Urothelium cell line (cell line): ENCODE measurements at regions not wholly inside any gene's neighbourhood (a gene's known extent, or its start where the extent isn't known, plus 50 kb on each side); places are given as distances from the start of the nearest gene placed in this dataset.
"Not testable (repeated sequence)": the region's sequence is repeated elsewhere in the genome, so short reads cannot be mapped to it uniquely, and the experiment has no call there.

Source experiments
- DNase-seq: peaks from one replicate; pipeline ENCODE4 v3.0.0; 2011; ENCODE audit warnings: low spot score, mixed read lengths
- FAIRE-seq: peaks from 2 replicates; lab custom pipeline; 2011; peaks lifted over from hg19 to GRCh38; lab: Jason Lieb, UNC

DNA sequence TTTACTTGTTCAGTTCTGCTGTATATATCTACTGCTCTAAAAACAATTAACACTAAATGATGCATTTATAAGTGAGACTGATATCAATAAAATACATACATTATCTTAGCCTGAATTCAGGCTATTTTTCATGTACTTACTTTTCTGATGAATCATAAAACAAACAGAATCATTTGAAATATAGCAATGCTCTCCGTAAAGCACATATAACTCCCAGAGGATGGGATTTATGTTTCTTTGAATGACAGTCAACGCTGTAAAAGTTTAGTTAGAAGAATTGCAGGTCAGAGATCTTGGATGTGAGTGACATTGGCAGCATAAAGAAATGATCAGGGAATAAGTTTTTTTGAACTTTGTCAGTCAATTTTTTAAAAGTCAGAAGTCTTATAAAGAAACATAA lies 740.2 kb upstream of the NOVA1 start:
- DNase-seq = no peak
- no peak for FAIRE-seq

DNA sequence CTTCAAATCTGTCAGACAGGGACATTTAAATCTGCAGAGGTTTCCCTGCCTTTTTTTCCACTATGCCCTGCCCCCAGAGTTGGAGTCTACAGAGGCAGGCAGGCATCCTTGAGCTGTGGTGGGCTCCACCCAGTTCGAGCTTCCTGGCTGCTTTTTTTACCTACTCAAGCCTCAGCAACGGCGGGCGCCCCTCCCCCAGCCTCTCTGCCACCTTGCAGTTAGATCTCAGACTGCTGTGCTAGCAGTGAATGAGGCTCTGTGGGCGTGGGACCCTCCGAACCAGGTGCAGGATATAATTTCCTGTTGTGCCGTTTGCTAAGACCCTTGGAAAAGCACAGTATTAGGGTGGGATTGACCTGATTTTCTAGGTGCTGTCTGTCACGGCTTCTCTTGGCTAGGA lies 765.2 kb upstream of the NOVA1 start:
- not testable (repeated sequence) for DNase-seq, FAIRE-seq

DNA sequence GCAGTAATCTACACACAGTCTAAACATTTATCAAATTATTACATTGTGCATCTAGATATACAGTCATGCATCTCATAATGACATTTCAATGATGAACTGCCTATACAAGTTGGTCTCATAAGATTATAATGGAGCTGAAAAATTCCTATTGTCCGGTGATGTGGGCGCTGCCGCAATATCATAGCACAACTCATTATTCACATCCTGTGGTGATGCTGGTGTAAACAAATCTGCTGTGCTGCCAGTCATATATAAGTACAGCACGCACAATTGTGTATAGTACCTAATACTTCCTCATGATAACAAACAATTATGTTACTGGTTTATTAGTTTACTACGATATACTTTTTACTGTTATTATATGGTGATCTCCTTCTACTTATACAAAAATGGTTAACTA lies 768.8 kb upstream of the NOVA1 start:
- no peak for FAIRE-seq
- no peak for DNase-seq

DNA sequence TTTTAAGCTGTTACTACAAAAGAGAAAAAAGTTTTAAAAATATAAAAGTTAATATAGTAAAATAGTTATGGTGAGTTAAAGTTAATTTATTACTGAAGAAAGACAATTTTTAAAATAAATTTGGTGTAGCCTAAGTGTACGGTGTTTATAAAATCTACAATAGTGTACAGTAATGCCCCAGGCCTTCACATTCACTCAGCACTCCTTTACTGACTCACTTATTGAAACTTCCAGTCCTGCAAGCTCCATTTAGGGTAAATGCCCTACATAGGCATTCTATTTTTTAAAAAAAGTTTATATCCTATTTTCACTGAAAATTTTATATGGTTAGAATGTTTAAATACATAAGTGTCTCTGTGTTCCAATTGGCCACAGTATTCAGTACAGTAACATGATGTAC lies 769.5 kb upstream of the NOVA1 start:
- DNase-seq (no peak), FAIRE-seq (no peak)

DNA sequence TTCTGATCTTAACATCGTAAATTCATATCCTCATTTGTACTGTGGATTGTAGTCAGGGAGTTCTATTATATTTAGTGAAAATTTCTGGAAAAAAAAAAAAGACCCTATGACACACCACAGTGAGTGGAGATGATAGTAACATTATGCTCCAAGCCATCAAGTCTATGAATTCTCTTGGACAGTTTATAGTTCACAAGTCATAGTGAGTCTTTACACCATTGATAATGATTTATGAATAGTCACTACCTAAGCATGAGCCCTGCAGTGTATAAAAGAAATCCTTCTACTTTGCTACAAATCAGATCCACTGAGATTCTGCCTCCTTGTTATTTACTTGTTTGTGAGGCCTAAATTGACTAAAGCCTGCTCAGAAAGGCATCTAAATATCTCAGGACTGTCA lies 772.2 kb upstream of the NOVA1 start:
- no peak for DNase-seq
- FAIRE-seq = no peak

DNA sequence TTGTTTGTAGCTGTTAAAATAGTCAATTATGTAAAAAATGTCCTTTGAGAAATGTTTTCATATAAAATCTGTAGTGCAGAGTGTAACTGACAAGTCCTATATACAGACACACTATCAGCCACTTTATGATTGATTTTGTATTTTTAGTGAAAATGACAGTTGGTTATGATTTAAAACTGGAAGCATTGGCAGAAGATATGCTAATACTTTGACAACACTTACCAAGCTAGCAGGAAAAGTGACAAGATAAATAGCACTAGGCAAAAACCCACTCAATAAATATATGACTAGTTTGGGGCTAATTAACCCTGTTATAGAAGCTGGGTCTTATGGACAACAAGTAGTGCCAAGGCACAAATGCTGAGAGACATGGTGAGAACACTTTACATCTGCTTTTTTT lies 772.9 kb upstream of the NOVA1 start:
- FAIRE-seq = no peak

DNA sequence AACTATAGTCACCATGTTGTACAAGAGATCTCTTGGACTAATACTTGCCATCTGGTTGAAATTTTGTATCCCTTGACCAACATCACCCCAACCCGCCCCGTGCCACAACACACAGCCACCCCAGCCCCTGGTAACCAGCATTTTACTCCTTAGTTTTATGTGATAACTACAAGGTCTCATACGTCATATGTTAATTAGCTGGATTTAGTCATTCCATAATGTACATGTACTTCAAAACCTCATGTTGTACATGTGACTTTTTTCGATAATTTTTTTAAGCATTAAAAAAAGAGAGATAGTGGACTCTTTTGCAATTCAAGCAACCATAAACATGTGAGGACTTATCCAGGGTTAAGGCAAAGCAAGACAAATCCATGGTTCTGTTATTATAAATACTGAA lies 773.4 kb upstream of the NOVA1 start:
- DNase-seq (no peak), FAIRE-seq (no peak)

More for the DNA sequence above, 772.9 kb upstream of the NOVA1 start:
- no peak for DNase-seq

DNA sequence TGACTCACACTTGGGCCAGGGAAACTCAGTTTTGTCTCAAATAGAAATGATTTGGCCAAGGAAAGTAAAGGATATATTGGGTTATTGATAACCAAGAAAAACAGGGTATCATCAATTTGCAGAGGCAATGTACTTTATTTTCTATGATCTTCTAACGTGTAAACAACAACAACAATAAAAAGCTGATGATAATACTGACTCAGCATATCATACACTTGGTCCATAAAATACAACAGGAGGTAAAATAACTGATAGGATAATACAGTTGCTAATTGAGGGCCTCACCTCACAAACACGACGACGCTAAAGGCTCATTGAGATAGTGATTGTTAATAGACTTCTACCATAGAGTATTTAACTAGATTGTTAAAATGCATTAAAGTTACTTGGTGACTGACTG lies 774.0 kb upstream of the NOVA1 start:
- FAIRE-seq = no peak
- DNase-seq = no peak

DNA sequence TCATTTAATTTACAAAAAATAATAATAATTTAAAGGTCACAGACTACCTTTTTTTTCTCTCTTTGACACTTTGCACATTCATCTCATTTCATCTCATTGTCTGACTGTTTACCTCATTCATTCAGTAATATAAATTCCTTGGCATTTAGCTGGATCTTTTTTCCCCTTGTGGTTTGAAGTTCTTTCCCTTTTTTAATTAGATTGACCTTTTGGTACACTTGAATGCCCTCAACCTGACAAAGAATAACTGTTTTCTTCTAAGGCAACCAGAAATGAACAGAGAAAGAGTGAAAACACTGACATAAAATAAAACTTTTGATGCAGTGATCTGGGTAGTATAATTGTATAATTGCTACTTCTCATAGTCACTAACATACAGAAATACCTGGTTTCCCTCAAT lies 774.9 kb upstream of the NOVA1 start:
- FAIRE-seq (no peak), DNase-seq (no peak)

DNA sequence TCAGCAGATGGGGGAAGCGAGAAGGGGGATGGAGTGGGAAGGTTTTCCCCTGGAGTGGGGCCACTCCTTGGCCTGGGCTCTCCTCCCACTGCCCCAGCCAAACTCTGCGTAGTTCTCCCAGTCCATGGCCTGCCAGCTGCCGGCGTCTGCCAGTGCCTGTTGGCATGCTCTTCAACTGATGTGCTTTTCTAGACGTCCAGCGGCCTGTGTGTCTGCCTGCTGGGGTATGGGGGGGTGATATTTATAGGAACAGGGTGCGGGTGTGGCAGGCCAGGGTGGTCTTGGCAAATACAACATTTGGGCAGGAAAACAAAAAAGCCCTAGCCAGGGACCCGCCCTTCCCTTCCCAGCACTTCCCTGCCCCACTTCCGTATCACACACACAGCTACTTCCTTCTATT lies 786.3 kb upstream of the NOVA1 start:
- DNase-seq (no peak), FAIRE-seq (no peak)

DNA sequence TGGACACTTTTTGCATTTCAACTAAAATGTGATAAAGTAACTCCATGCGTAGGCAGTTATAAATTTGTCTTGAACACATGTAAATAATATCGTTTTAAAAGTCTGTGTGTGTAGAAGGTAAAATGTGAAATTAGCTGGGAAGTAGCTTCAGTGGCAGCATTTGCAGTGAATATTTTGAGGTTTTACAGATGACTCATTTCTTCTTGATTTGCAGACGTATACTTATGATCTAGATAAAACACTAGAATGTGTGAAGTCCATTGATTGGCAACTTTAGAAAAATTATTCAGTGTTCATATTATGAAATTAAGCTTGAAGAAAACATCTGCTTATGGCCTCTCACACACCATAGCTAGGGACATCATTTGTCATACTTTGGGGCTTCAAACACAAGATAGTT lies 788.6 kb upstream of the NOVA1 start:
- DNase-seq (no peak), FAIRE-seq (no peak)

DNA sequence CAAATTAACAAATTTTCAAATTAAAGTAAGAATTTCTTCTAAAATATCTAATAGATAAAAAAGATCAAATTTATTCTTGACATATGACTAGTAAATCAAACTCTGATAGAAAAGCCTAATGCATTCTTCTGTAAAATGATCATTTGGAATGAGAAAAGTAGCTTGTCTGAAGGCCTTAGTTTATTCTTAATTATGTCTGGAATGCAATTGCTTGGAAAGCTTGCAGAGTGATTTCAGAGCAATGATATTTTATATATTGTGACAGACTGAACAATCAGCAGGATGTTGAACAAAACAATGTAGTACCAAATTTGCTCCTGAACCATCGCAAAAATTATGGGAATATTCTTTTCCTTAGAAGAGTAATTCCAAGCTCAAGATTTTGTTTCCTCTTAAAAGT lies 789.6 kb upstream of the NOVA1 start:
- no peak for DNase-seq
- no peak for FAIRE-seq

DNA sequence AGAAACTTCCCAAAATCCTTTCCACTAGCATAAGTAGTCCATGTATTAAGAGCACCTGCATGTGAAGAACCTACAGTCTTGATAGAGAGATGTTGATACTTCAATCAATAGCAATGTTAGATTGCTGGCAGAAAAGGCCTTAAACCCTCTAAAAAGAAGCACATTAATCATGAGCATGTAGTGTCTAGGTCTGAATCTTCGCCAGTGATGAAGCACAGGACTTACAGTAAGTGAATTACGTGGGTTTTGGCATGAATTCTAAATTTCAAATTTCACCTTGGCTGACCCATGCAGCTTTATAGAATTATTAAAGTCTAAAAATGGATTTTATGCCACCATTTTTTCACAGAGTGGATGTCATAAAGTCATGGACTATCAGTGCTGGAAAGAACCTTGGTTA lies 791.6 kb upstream of the NOVA1 start:
- DNase-seq = no peak
- no peak for FAIRE-seq

DNA sequence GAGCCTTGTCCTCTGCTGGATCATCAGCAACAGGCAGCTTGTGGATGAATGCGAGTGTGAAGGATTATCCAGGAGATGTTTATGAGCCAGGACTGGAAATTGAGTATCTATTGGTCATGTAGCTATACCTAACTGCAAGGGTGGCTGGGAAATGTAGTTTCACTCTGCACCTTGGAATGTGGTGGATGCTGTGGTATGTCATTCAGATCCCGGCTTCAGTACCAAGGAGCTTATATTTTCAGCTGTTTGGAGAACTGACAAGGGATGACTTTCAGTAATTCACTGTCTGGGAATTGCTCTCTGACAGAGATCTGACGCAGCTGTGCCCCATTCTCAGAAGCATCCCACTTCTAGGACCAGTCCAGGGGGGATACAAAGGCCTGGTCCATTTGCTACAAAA lies 792.3 kb upstream of the NOVA1 start:
- FAIRE-seq (no peak), DNase-seq (no peak)

DNA sequence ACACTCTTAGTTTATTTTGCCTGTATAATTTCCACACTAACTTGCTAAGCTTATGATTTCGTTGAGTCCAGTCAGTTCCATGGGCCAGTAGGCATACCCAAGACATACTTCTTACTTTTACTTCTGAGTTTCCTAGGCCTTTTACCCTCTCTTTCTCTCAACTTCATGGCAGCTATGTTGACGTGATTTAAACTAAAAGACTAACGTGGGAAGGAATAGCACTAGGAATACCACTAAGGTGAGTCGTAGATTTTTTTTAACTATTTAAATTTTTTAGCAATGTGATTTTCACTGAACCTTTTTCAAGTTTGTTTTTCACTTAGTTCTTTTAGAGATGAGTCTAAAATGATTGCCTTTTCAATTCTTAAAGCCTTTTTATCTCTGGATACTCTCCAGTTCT lies 793.5 kb upstream of the NOVA1 start:
- DNase-seq = no peak
- FAIRE-seq = no peak

DNA sequence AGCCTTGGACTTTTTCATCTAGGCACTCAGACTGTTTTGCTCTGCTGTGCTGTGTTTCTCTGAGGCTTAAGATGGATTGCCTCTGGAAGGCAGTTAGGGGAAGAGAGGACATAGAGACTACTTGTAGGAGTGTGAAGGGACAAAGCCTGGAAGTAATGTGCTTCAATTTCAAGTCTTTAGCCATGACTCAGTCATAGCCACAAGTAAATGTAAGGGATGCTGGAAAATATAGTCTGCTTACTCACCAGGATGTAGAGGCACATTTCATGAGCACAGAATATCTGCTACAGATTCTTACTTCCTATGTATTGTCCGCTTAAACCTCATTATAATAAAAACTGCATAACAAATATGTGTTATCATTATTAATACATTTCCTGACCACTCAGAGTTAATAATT lies 794.3 kb upstream of the NOVA1 start:
- FAIRE-seq = no peak
- DNase-seq = peak; percentile 6

DNA sequence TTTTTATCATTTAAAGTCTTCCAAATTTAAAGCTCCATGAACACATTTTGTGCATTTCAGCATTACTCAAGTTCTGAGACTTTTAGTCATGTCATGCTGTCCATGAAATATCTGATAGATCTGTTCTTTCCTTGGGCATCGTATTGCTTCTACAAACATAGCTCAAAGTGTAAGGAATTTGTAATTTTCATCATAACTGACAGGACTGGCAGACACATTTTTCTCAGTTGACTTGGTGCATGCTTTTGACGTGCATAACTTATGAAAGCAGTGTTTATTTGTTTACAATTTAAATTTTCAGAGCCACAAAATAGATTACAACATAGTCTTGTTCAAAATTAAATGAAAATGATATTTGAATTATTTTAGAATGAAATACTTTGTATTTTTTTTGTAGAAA lies 812.1 kb upstream of the NOVA1 start:
- FAIRE-seq = no peak

DNA sequence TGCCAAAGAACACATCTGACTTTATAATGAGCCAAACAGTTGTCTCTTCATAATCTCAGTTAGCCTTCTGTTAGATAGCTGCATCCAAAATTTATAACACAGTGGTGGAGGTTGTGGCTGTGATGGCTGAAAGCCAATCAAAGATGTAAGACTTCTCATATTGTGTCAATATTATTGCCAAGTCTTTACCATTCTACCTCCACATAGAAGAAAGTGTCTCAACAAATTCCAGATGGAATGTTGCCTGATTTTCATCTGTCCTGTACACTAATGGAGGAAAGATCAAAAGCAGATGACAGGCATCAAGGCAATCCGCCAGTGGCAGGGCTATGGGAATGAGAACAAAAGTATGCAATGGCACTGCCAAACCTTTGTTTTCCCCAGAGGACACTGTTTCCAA lies 813.1 kb upstream of the NOVA1 start:
- FAIRE-seq (no peak), DNase-seq (no peak)

More for the DNA sequence above, 812.1 kb upstream of the NOVA1 start:
- DNase-seq = no peak

DNA sequence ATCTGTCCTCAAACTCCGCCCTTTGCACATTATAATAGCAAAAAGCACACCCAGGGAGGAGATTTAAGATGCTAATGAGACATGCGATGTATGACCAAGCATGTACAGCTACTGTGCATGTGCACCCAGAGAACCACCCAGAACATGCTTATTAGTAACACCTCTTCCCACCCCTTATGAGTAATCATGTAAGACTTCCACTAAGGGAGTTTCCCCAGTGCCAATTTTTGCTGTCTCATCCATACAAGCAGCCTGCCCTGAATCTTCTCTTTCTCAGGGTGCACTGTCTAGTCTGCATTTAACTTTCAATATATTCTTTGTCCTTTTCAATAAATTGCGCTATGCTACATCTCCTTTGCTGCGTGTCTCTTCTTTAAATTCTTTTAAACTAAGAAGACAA lies 830.0 kb upstream of the NOVA1 start:
- DNase-seq (peak; percentile 15), FAIRE-seq (no peak)

DNA sequence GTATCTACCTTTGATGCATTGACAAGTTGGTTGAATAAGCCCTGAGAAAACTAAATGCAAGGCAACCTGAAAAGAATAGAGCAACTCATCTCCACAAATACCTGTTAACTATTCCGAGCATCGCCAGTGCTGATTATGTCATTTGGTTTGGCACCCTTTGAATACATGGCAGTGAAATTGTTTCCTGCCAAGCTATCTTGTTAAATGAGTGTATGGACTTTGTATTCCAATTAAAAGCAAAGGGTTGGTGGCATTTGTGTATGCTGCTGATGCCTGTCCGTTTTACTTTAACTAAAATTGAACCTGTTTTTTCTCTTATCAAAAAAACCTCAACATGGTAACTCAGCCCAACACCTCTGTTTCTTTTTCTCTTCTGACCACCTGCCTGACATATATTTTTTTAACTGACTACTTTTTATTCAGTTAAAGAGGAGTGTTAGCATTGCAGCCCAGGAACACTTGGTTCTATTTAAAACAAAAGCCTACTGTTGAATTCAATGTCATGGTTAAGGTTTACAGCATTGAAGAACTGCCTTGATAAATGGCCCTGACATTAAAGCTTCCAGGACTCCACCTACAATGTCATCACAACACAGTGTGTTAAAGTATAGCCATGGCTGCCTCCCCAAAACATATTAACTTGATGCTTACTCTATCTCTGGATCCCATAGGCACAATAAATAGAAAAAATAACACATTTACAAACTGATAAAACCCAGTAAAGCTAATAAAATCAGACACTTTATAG lies 838.3 kb upstream of the NOVA1 start:
- no peak for DNase-seq

DNA sequence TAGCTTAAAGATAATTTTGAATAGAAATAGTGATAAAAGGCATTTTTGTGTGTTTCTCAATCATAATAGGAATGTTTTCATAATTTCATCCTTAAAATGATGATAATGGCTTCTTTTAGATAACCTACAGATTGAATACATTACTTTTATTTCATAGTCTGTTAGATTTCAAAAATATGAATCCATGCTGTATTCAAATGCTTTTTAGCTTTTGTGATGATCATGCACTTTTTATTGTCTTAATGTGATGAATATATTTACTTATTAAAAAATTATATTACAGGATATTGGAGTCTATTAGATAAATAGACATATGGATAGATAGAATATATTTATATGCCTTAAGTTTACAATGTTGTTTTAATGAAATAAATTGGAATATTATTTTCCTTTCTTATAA lies 886.8 kb upstream of the NOVA1 start:
- DNase-seq = no peak
- FAIRE-seq = no peak

More for the DNA sequence above, 838.3 kb upstream of the NOVA1 start:
- FAIRE-seq = no peak

DNA sequence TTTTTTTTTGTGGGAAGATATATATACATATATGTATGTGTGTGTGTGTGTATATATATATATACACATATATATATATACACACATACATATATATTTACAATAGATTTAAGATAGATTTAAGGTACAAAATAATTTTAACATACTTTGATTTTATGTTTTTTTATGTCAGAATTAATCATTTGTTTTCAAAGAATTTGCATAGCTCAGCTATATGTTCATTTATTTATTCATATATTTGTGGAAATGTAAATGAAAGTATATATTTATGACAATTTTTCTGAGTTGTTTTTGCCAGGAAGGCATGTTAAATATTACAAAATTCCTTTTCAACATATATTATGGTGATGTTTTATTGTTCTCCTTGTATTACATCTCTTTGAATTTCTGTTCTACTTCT lies 887.4 kb upstream of the NOVA1 start:
- FAIRE-seq (no peak), DNase-seq (no peak)

DNA sequence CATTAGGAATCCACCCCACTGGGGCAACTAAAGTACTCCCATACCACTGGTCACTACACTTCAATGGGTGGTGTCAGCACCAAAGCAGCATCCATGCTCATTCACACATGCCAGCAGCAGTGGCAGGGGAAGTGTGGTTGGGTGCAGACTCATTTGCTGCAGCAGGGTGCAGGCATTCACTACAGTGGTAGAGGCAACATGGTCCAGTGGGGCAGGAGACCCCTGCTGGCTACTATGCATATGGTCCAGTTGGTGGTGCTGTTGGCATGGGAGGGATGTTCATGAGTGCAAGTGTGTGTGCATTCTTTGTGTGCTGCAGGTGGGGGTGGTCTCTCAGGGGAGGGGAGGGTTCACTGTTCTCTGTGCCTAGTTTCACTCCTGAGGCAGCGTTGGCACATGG lies 908.4 kb upstream of the NOVA1 start:
- peak; percentile 73 for FAIRE-seq
- DNase-seq = no peak
